Erythroblast (primary cell): ENCODE measurements at regions not wholly inside any gene's neighbourhood (a gene's known extent, or its start where the extent isn't known, plus 50 kb on each side); places are given as distances from the start of the nearest gene placed in this dataset.

Source experiments
- GATA1 ChIP-seq: IDR thresholded peaks from 2 replicates; pipeline ENCODE4 v1.6.1; 2011; ENCODE audit warnings: low read depth, mild to moderate bottlenecking, control low read depth, low read length, moderate library complexity
- POLR2A ChIP-seq: IDR thresholded peaks from 2 replicates; pipeline ENCODE4 v1.6.1; 2011; ENCODE audit warnings: mild to moderate bottlenecking, low read length

DNA sequence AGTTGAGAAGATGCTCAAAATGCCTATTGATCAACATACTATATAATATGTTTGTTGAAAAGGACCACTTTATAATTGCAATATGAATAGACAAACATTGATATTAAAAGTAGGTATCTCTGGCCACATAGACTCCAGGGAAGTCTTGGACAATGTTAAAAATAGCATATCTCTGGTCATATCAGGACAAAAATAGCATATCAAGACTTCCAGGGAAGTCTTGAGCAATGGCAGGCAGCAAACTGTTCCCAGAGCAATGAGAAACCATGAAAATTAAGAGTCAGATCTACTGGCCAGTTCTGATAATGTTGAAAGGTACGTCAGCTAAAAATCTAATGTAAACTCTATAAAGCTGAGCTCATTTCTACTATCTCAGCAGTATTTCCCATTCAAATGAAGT lies 1130.3 kb upstream of the CITED2 start:
- TF ChIP-seq POLR2A (no peak), GATA1 (no peak)
